Uterus (tissue), 2 donors: ENCODE measurements at regions not wholly inside any gene's neighbourhood (a gene's known extent, or its start where the extent isn't known, plus 50 kb on each side); places are given as distances from the start of the nearest gene placed in this dataset.

Experiments
- CTCF ChIP-seq, 4 experiments: fragments of 200-600 bp in 2 of 4; fragments of 450-650 bp in 2 of 4; sonication (generic) in 2 of 4; IDR thresholded peaks; one replicate each; pipeline ENCODE4 v1.5.1; 2016 to 2019; ENCODE audit warnings: antibody characterized with exemption in 4 of 4, mild to moderate bottlenecking in 2 of 4, moderate library complexity in 1 of 4
- POLR2A ChIP-seq, 2 donors: fragments of 450-650 bp; IDR thresholded peaks; one replicate each; pipeline ENCODE4 v1.6.1; 2016; ENCODE audit warnings: antibody characterized with exemption in 2 of 2, mild to moderate bottlenecking in 1 of 2, moderate library complexity in 1 of 2

DNA sequence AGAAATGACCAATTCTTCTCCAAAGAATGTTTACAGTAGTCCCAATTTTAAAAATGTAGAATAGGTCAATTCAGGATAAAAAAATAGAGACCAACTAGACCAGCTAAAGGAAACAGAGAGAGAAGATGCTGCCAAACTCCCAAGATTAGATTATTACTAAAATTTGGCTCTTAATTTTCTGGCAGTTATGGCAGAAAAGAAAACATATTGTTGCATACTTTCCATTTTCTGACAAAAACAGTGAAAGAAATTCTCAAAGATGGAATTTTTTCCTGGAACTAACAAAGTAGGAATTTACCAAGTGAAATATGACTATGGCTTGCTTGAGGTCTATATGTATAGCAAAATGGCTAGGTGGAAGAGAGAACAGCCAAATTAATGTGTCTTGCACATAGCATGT lies 138.3 kb upstream of the STK17B start:
- no peak for TF ChIP-seq CTCF (IDR thresholded peaks at IDR 0.05)
- TF ChIP-seq POLR2A (IDR thresholded peaks at IDR 0.05): no peak
